Stimulated activated CD4-positive, alpha-beta T cell treated with anti-CD3 and anti-CD28 coated beads, Interleukin-4, amount 100 ng/mL, for 24 hours (primary cell): ENCODE measurements at regions not wholly inside any gene's neighbourhood (a gene's known extent, or its start where the extent isn't known, plus 50 kb on each side); places are given as distances from the start of the nearest gene placed in this dataset.

Source experiments
- DNase-seq: peaks from one replicate; pipeline ENCODE4 v3.0.0-alpha.2; 2020

- no peak for DNase-seq
Observed at GRCh38 chr9:90290716-90291485, 351.7 kb downstream of the DIRAS2 start.

GRCh38 chr9:90296539-90296938, 346.1 kb downstream of the DIRAS2 start:
- DNase-seq = no peak

- DNase-seq = no peak
Observed at GRCh38 chr9:90299968-90300367, 342.7 kb downstream of the DIRAS2 start.

GRCh38 chr9:90300611-90301276, 341.9 kb downstream of the DIRAS2 start:
- DNase-seq = no peak

- no peak for DNase-seq
Observed at GRCh38 chr9:90301277-90301653, 341.4 kb downstream of the DIRAS2 start.

- no peak for DNase-seq
Observed at GRCh38 chr9:90303655-90304054, 339.0 kb downstream of the DIRAS2 start.

- DNase-seq = no peak
Observed at GRCh38 chr9:90306158-90306557, 336.5 kb downstream of the DIRAS2 start.

- DNase-seq = no peak
Observed at GRCh38 chr9:90307167-90307833, 335.3 kb downstream of the DIRAS2 start.

GRCh38 chr9:90307891-90308290, 334.7 kb downstream of the DIRAS2 start:
- DNase-seq = no peak

- no peak for DNase-seq
Observed at GRCh38 chr9:90308691-90309090, 333.9 kb downstream of the DIRAS2 start.

GRCh38 chr9:90309809-90310520, 332.7 kb downstream of the DIRAS2 start:
- no peak for DNase-seq

- no peak for DNase-seq
Observed at GRCh38 chr9:90310521-90310876, 332.1 kb downstream of the DIRAS2 start.

- DNase-seq = no peak
Observed at GRCh38 chr9:90311811-90312210, 330.8 kb downstream of the DIRAS2 start.

GRCh38 chr9:90322296-90322695, 320.3 kb downstream of the DIRAS2 start:
- no peak for DNase-seq

- no peak for DNase-seq
Observed at GRCh38 chr9:90325913-90326653, 316.5 kb downstream of the DIRAS2 start.

GRCh38 chr9:90330231-90330630, 312.4 kb downstream of the DIRAS2 start:
- no peak for DNase-seq

- no peak for DNase-seq
Observed at GRCh38 chr9:90331826-90332575, 310.6 kb downstream of the DIRAS2 start.

- no peak for DNase-seq
Observed at GRCh38 chr9:90333226-90333625, 309.4 kb downstream of the DIRAS2 start.

- no peak for DNase-seq
Observed at GRCh38 chr9:90340421-90340820, 302.2 kb downstream of the DIRAS2 start.

- no peak for DNase-seq
Observed at GRCh38 chr9:90342607-90343006, 300.0 kb downstream of the DIRAS2 start.

GRCh38 chr9:90343366-90343765, 299.3 kb downstream of the DIRAS2 start:
- DNase-seq = no peak

- no peak for DNase-seq
Observed at GRCh38 chr9:90343991-90344390, 298.6 kb downstream of the DIRAS2 start.
